ENCODE measurements at regions not wholly inside any gene's neighbourhood (a gene's known extent, or its start where the extent isn't known, plus 50 kb on each side); places are given as distances from the start of the nearest gene placed in this dataset.

GRCh38 chr13:22262001-22262885, 591.4 kb downstream of the FGF9 start:
- no peak overlapping the region for H3K4me3 ChIP-seq
- WGBS, 2 donors, result 62 to 65% methylated on average over 6 of the region's 6 CpGs
- no peak for DNase-seq
- no peak for TF ChIP-seq CTCF (IDR thresholded peaks at IDR 0.05)
- no peaks in the 10 kb centered on the region for H3K36me3 ChIP-seq (ENCODE audit: low read depth, missing control alignments)
- H3K27ac ChIP-seq, result no peak overlapping the region
- H3K27me3 ChIP-seq, result no peaks in the 10 kb centered on the region
- H3K4me1 ChIP-seq, result no peaks in the 10 kb centered on the region
- intact Hi-C loops (cut with DNase I; ENCODE audit: low total_unique reads), result no loop called here
- no peaks in the 10 kb centered on the region for H3K9me3 ChIP-seq

GRCh38 chr13:22263185-22263584, 592.3 kb downstream of the FGF9 start:
- Histone ChIP-seq H3K27ac (no peak overlapping the region), H3K4me1 (no peaks in the 10 kb centered on the region), H3K4me3 (no peak overlapping the region), H3K36me3 (ENCODE audit: low read depth, missing control alignments) (no peaks in the 10 kb centered on the region), H3K27me3 (no peaks in the 10 kb centered on the region), H3K9me3 (no peaks in the 10 kb centered on the region)
- intact Hi-C loops (cut with DNase I; ENCODE audit: low total_unique reads), result no loop called here
- no peak for TF ChIP-seq CTCF (IDR thresholded peaks at IDR 0.05)
- TF ChIP-seq POLR2A (IDR thresholded peaks at IDR 0.05), result no peak
- no peak for DNase-seq
- 79 to 94% methylated on average over 2 of the region's 2 CpGs for WGBS, 2 donors

GRCh38 chr13:22265563-22265962, 594.7 kb downstream of the FGF9 start:
- H3K27ac ChIP-seq, result no peak overlapping the region
- intact Hi-C loops (cut with DNase I; ENCODE audit: low total_unique reads), result no loop called here
- DNase-seq, result no peak
- WGBS, 2 donors, result 35 to 51% methylated on average over 5 of the region's 5 CpGs
- H3K4me3 ChIP-seq, result no peak overlapping the region
- no peaks in the 10 kb centered on the region for H3K4me1 ChIP-seq
- H3K9me3 ChIP-seq, result no peaks in the 10 kb centered on the region
- no peaks in the 10 kb centered on the region for H3K27me3 ChIP-seq
- H3K36me3 ChIP-seq (ENCODE audit: low read depth, missing control alignments), result no peaks in the 10 kb centered on the region
- TF ChIP-seq POLR2A (IDR thresholded peaks at IDR 0.05) (no peak), CTCF (IDR thresholded peaks at IDR 0.05) (no peak)

- DNase-seq, result no peak
- intact Hi-C loops (cut with DNase I; ENCODE audit: low total_unique reads), result no loop called here
- TF ChIP-seq CTCF (IDR thresholded peaks at IDR 0.05) (no peak), POLR2A (IDR thresholded peaks at IDR 0.05) (no peak)
- H3K9me3 ChIP-seq, result no peaks in the 10 kb centered on the region
- H3K4me1 ChIP-seq, result no peaks in the 10 kb centered on the region
- no peaks in the 10 kb centered on the region for H3K27me3 ChIP-seq
- no peaks in the 10 kb centered on the region for H3K36me3 ChIP-seq (ENCODE audit: low read depth, missing control alignments)
- H3K4me3 ChIP-seq, result no peak overlapping the region
- WGBS, 2 donors, result 91 to 97% methylated on average over 5 of the region's 5 CpGs
- no peak overlapping the region for H3K27ac ChIP-seq
Measured at GRCh38 chr13:22270881-22271280, 600.0 kb downstream of the FGF9 start.

GRCh38 chr13:22271903-22272302, 601.0 kb downstream of the FGF9 start:
- Histone ChIP-seq H3K27ac (no peak overlapping the region), H3K27me3 (no peaks in the 10 kb centered on the region), H3K4me1 (no peaks in the 10 kb centered on the region), H3K4me3 (no peak overlapping the region), H3K36me3 (ENCODE audit: low read depth, missing control alignments) (no peaks in the 10 kb centered on the region), H3K9me3 (no peaks in the 10 kb centered on the region)
- intact Hi-C loops (cut with DNase I; ENCODE audit: low total_unique reads), result no loop called here
- WGBS, 2 donors, result 70 to 74% methylated on average over 2 of the region's 2 CpGs
- no peak for DNase-seq
- TF ChIP-seq CTCF (IDR thresholded peaks at IDR 0.05) (no peak), POLR2A (IDR thresholded peaks at IDR 0.05) (no peak)

All from testis (tissue), 2 donors.